ENCODE measurements at regions not wholly inside any gene's neighbourhood (a gene's known extent, or its start where the extent isn't known, plus 50 kb on each side); places are given as distances from the start of the nearest gene placed in this dataset.
"Not testable (repeated sequence)": the region's sequence is repeated elsewhere in the genome, so short reads cannot be mapped to it uniquely, and the experiment has no call there.

DNA sequence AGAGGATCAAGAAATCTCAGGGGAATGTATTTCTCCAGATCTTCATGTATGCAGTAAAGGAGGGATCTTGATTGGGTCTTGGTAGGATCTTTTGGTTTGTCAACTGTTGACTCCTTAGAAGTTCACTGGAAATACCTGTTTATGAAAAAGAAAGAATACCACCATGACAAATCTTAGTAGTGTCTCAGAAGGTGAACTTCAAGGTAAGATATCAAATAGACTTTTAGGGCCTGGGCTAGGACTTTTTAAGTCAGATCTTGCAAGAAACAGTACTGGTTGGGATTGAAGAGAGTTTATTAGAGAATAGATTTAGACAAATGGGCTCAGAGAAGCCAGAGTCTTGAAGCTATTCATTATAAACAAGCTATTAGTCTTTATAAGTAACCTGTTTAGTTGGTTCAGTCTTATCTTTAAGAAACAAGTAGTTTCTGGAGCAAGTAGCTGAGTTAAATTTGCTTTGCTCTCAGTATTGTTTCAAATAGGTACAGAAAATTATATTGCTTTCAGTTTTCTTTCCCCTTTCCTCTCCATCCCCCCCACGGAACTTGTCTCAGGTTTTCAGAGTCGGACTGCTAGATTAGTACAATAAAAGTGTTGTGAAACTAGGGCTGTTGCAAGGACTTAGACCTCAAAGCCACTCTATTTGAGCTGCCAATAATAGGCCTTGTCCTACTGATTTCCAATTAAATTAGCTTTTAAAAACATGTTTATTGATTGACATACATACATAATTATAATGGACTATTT lies 529.1 kb upstream of the CITED2 start:
- DNase-seq (ENCODE audit: low spot score) (no peak), ATAC-seq (peak; percentile 91)

DNA sequence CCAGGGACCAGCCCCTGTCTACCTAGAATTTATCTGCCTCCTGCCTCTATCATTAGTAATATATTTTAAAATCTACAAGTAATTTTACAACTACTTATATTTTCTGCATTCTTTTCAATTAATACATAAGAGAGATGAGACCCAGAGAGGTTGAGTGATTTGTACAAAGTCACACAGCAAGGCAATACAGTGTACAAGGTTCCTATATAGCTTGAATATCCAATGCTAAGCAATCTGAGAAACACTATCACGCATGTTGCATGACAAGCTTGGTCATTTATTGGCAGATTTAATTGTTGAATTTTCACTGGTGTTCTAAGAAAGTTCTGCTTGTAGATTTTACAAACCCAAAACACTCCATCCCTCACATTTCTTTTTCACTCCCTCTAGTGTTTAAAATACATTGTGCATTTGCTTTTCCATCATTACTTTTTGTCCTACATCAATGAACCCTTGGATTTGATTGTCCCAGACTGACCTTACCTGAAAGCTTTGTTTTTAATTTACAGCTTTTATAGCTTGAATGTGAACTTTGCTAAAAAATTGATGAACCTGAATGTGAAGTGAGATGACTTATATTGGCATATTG lies 520.9 kb upstream of the CITED2 start:
- DNase-seq (ENCODE audit: low spot score) = no peak
- ATAC-seq = no peak

DNA sequence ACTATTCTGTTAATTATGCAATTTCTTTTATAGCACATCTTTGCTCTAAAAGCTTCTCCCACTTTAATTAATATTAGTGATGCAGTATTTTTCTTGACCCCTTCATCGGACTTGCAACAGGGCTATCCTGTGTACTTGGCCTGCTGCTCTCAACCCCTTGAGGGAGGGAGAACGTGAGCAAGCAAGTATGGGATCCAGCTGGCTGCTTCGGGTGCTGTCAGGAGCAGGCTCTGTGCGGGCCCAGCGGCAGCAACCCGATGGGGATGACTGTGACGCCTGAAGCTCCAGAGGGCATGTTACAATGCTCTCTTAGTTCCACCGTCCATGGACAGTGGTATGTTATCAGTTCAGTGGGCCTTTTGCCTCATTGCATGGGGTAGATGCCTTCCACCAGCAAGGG lies 519.8 kb upstream of the CITED2 start:
- DNase-seq (ENCODE audit: low spot score) (no peak), ATAC-seq (no peak)

DNA sequence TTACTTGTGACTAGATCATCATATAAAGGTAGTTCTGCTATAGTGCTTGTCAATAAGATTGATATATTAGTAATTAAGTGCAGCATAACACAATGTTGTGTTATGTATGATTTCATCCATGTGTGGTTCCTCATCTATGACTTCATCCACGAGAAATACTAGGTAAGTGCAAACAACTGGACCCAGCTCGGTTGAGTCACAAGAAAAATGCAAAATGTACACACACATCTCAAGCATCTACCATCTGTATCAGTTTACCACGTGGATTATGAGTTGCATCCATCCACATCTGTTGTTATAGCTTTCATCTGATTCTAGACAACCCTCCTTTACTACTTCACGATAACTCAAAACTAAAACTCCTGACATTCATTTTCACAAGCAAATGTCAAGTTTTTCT lies 517.0 kb upstream of the CITED2 start:
- no peak for ATAC-seq

DNA sequence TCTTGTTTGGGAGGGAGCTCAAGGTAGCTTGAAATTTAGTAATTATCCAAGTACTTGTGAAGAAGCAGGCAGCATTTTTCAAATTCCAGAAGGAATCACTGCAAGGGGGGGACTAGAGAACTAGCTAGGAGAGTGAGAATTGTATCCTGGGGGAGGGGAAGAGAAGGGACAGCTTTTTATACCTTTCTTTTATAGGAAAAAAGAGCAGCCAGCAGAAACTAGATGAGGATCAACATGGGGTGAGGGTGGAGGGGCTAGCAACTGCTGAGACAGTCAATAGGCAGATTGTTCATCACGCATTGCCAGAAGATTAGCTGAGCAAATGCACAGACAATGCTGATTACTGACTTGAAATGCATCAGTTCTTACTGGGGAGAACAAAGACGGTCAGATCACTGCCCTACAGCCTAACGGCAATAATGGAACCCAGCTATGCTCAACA lies 514.3 kb upstream of the CITED2 start:
- ATAC-seq = no peak
- DNase-seq (ENCODE audit: low spot score) = no peak

More for the DNA sequence above, 517.0 kb upstream of the CITED2 start:
- DNase-seq (ENCODE audit: low spot score) = no peak

DNA sequence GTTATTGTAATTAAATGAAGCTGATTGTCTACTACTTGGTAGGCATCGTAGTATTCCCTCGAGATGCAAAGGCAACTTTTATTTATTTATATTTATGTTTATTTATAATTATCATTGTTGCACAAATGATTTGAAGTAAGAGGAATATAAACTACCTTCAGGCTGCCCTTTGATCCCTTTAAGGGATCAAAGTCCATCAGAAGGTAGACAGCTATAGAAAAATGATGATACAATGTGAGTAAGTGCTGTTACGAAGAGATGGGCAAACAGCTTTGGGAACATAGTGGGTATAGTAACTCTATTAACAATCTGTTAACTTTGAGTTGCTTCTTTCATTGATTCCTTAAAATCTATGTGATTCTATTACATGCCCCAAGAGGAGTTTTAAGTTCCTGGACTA lies 512.8 kb upstream of the CITED2 start:
- DNase-seq (ENCODE audit: low spot score) = no peak
- ATAC-seq = no peak

DNA sequence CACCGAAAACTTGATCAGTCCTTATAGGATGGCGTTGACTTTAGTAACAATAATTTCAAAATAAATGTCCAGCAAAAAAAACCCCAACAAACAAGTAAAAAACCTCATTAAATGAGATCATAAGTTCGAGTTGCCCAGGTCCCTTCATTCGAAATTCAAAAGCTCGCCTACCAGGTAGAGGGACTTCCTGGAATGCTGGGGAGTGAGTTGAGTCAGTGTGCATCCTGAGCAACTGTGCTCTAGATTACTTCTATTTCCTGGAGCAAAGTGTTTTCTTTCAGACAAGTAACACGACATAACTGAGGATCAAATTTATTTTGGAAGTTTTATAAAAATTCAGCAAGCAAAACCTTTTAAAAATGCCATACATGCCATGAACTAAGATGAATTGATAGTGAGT lies 511.9 kb upstream of the CITED2 start:
- ATAC-seq (no peak), DNase-seq (ENCODE audit: low spot score) (no peak)

DNA sequence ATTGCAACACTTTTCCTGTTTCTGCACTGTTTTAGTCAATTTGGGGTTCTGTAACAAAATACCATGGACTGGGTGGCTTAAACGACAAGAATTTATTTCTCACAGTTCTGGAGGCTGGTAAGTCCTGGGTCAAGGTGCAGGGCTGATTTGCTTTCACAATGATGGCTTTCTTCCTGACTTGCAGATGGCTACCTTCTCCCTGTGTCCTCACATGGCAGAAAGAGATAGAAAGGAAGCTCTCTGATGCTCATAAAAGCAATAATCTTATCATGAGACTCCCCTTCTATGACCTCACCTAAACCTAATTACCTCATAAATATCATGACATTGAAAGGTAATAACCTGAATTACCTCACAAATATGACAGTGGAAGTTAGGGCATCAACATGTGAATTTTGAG lies 511.5 kb upstream of the CITED2 start:
- no peak for ATAC-seq
- no peak for DNase-seq (ENCODE audit: low spot score)

DNA sequence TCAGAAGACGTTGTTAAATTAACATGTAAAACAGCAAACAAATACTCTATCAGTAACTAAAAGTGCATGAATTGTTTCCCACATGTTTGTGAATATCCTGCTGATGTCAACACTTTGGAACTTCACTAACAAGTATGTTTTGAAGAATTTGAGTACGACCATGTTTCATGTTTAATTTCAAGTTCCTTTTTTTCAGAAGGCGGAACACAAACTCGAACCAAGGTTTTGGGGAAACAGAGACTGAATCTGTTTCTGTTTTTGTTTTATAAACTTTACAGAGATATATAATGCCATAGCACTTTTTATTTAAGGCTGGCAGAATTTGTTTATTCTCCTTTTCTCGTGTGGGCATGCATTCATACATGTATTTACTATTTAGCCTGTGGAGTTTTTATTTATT lies 509.3 kb upstream of the CITED2 start:
- DNase-seq (ENCODE audit: low spot score) (no peak), ATAC-seq (no peak)

DNA sequence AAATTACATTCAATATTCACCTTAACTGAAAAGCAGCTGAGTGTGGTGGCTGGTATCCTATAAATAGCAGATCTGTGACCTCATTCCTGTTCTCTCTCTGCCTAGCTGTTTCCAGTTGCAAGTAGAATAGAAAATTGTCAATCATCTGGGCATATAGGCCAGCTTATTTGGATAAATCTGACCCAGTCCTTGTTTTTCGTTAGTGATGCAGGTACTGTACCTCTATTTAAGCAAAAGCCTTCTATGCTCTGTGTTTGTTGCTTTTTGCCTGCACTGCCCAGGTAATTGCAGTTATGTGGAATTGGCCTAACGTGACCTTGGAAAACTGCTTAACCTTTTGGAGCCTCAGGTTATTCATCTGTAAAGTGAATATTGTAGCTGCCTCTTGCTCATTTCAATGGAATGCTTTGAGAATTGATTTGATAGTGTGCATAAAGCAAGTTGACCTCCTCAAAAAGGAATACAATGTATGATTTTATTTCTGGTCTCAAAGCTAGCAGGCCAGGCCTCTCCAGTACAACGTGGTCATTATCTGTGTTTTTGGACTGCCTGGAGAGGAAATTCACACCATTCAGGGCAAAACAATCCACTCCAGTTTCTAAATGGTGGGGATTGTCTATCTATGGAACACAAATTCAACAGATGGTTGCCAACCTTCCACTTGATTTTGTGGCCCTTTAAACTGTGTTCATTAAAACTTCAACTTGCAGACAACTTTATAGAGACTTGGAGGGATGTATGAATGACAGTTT lies 508.7 kb upstream of the CITED2 start:
- ATAC-seq = no peak
- no peak for DNase-seq (ENCODE audit: low spot score)

DNA sequence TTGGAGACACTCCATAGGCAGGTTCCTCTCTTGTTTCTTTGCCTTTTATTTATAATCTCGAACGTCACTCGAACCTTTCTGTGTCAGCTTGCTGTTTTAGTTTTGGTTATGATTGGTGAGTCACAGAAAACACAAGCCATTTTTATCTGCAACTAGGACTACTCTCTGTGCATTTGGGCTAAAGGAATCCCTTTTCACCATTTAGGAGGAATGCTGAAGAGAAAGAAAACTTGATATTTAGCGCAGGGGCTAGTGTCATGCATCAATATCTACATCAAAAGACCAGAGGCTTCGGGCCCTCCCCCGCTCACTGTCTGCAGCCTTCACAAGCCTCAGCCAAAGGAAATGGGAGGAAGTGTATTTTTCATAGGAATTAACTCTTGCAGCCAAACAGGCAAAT lies 507.8 kb upstream of the CITED2 start:
- ATAC-seq (no peak), DNase-seq (ENCODE audit: low spot score) (no peak)

DNA sequence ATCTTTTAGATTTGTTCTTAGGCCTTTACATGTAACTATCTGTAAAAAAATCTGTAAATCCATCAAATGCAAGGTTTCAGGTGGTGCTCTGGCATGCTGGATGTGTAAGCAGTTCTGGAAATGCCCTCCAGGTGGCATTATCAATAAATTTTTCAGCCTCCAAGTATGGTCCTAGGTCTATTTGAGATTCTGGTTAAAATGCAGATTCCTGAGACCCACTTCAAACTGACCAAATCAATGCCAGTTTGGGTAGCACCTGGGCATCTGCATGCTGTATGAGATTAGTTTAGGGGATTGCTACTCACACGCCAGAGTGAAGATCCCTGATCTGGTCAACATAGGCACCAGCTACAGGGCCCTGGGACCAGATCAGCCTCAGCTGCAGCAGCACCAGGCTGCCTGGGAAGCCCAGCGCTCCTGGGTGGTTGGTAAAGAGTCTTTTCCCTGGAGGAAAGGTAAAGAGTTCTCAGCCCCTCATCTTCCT lies 507.3 kb upstream of the CITED2 start:
- peak; percentile 83 for ATAC-seq
- DNase-seq (ENCODE audit: low spot score) = no peak

DNA sequence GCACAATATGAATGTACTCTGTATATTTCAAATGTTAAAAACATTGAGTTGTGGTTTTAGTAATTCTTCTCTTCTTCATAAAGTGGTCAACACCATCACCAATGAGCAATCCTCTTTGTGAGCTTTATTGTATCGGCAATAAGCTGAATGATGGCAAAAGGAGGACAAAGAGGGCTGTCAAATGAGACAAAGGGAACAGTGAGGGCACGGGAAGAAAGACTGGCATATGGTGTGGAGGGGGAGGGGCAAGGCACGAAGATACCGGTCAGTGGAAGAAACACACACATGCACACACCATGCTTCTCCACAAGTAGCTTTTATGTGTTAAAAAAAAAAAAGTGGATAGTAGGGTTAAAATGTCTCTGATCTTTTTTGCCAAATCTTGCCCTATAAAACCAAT lies 506.8 kb upstream of the CITED2 start:
- ATAC-seq (no peak), DNase-seq (ENCODE audit: low spot score) (no peak)

DNA sequence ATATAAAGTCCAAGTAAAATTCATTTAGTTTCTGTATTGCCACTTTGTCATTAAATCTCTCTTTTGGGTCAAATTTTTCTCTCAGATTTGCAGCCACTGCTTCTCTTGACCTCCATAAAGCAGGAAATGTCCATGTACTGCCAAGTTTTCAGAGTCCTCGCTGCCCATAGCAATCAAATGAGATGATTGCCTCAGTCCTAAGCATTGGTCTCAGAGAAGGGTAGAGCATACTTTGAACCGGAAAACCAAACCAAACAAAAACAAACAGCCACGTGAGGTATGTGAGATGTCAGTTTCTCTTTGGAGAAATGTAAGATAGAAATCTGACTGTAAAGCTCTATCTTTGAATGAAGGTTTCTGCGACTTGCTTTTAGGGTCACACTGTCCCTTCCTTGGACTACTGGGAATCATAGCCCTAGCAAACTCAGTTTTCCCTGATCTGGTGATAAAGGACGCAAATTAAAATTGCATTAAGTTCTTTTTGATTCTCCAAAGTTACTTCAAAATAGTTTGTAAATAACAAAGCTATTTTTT lies 505.4 kb upstream of the CITED2 start:
- ATAC-seq = peak; percentile 72
- no peak for DNase-seq (ENCODE audit: low spot score)

DNA sequence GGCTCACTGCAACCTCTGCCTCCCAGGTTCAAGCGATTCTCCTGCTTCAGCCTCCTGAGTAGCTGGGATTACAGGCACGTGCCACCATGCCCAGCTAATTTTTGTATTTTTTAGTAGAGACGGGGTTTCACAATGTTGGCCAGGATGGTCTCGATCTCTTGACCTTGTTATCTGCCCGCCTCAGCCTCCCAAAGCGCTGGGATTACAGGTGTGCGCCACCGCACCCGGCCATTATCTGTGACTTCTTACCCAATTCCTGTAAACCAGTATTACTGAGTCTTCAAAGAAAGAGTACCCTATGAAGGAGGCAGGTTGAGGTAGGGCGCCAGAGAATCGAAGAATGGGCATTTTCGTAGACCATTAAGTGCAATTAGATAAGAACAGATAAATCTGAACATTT lies 504.8 kb upstream of the CITED2 start:
- not testable (repeated sequence) for ATAC-seq; DNase-seq (ENCODE audit: low spot score)

DNA sequence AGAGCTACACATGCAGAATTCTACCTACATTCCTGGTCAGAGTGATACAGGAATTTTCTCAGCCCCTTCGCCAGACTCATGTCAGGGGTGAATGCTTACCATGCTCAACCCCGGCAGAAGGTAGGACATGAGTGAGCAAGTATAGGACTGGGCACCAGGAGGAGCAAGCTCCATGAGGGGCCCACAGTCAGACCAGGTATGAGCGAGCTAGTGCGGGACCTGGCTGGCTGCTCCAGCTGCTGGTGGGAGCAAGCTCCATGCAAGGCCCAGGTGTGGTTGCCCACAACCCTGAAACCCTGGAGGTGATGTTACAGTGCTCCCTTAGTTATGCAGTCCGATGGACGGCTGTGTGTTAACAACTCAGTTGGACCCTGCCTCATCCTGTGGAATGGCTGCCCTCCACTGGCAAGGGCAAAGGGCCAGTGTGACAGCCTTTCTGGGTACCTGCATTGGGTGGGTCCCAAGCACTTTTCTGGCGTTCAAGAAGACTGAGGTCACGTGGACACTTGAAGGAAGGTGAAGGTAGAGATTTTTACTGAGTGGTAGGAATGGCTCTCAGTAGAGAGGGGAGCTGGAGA lies 503.5 kb upstream of the CITED2 start:
- ATAC-seq (peak; percentile 80), DNase-seq (ENCODE audit: low spot score) (peak; percentile 51)

DNA sequence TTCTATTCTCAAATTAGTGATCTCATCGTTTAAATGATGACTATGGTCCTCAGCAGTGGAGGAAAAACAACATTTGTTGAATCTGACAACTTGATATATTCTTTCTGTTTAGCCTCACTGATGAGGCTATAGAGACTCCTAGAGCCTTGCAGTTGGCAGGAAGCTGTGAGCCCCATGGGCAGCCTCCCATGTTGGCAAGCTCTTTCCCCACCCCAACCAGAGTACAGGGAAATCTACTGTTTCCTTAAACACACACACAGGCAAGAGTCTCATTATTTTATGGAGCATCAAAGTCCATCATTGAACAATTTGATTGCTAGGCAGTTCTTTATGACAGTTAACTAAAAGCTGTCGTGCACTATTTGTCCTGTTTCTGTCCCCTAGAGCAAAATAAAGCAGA lies 498.2 kb upstream of the CITED2 start:
- DNase-seq (ENCODE audit: low spot score) (no peak), ATAC-seq (peak; percentile 54)

DNA sequence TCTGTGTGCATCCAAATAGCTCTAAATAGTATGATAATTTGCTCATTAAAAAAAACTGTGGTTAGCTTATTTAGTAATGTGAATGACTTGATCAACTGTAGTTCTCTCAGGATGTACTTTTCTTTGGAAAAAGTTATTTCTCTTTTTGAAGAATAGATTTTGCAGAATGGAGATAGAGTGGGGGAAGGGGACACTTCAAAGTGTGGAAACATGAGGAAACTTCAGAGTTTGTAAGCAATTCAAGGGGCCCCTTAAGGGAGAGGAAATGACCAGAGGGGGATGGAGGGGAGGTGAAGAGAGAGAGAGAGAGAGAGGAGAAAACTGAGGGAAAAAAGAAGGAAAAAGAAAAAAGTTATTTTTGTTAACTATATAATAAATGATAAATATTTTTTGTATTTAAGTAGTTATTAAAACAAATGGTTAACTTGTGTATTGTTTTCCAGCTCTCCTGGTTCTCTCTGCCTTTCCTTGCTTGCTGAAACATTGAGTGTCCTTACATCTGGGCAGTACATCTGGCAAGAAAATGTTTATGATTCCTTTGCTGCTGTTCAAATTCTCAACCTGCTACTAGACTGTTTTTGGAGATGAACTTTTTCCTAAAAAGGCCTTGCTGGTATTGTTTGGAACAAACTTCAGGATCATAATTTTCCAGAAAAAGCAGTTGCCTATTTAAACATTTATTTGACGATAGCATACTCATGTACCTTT lies 497.5 kb upstream of the CITED2 start:
- ATAC-seq (no peak), DNase-seq (ENCODE audit: low spot score) (no peak)

DNA sequence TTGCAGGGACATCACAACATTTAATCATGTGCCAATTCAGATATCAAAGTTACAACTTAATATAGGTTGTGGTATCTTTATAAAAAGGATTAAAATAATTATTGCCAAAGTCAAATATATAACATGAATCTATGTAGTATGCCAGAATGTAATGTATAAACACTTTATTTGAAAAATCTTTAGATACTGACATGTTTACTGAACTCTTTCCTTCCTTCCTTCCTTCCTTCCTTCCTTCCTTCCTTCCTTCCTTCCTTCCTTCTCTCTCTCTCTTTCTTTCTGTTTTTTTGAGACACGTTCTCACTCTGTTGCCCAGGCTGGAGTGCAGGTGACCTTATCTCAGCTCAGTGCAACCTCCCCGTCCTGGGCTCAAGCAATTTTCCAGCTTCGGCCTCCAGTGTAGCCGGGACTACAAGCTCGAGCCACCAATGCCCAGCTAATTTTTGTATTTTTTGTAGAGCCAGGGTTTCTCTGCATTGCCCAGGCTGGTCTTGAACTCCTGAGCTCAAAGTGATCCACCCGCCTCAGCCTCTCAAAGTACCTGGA lies 496.8 kb upstream of the CITED2 start:
- ATAC-seq (no peak), DNase-seq (ENCODE audit: low spot score) (no peak)

DNA sequence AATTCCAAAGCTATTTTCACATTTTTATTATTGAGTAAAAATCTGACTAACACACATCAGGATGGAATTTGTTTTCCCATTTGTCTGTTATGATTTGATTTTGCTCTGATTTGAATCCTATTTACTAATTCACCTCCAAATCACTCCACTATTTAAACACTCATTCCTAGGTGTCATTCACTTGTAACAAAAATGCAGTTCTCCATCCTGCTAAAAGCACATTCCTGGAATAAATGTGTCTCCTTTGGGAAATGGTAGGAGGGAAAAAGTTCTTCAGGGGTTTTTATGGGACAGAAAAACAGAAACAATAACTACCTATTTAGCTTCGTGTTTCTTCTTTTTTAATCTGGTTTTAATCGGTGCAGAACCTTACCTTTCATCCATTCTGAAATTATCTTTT lies 494.1 kb upstream of the CITED2 start:
- no peak for ATAC-seq

More for the DNA sequence above, 494.1 kb upstream of the CITED2 start:
- no peak for DNase-seq (ENCODE audit: low spot score)

All from left lobe of liver (tissue), 2 donors.